ENCODE measurements at regions not wholly inside any gene's neighbourhood (a gene's known extent, or its start where the extent isn't known, plus 50 kb on each side); places are given as distances from the start of the nearest gene placed in this dataset.
"Not testable (repeated sequence)": the region's sequence is repeated elsewhere in the genome, so short reads cannot be mapped to it uniquely, and the experiment has no call there.

DNA sequence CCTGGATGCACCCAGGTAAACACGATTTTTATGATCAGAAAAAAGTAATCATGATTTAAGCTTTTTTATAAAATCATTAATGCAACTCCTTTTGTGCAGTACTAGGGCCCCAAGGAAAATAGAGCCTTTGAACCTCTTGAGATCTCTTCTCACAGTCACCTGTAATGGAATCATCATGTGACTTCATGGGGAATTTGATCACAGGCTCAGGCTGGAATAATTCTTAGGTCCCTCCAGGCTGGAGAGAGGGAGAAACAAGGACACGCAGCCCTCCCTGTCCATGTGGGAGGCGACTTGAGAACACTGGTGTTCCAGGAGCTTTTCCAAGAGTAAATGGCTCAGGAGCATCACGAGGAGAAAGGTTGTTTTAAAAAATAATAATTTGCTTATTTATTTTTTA, 156.1 kb downstream of the NUFIP1 start:
- H3K4me3 Mint-ChIP-seq: no peak overlapping the region
- no peaks in the 10 kb centered on the region for H3K9me3 Mint-ChIP-seq (ENCODE audit: low read depth)
- no peak overlapping the region for H3K27ac Mint-ChIP-seq
- no peaks in the 10 kb centered on the region for H3K27me3 Mint-ChIP-seq
- no peaks in the 10 kb centered on the region for H3K36me3 Mint-ChIP-seq
- H3K4me1 Mint-ChIP-seq (ENCODE audit: low read depth): no peaks in the 10 kb centered on the region

DNA sequence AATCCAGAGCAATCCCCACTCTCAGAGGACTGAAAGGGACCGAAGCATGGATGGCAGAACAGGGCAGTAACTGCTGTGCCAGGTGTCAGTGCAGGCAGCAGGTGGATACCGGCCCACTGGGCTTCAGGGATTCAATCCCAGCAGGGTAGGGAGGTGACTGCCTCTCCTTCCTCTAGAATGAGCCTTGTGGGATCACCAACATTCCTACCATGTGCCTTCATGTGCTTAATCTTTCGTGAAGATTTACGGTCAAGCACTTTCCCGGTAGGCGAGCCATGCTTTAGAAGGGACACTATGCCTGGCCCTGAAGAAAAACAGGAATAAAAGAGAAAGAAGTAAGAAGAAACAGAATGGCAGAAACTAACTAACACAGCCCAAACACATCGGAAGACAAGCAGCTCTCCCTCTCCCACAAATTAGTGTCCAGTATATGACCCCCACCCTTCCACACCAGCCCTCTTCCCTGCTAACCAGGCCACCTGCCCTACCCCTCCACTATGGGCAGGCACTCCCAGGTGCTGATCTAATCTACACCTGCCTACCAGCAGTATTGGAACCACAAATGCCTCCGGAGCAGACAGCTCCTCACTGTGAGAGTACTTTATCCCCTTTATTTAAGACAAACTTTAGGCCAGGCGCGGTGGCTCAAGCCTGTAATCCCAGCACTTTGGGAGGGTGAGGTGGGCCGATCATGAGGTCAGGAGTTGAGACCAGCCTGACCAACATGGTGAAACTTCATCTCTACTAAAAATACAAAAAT, 162.5 kb downstream of the NUFIP1 start:
- Mint-ChIP-seq H3K4me1 (ENCODE audit: low read depth) (no peaks in the 10 kb centered on the region), H3K27me3 (no peaks in the 10 kb centered on the region), H3K36me3 (no peaks in the 10 kb centered on the region), H3K9me3 (ENCODE audit: low read depth) (no peaks in the 10 kb centered on the region), H3K27ac (no peak overlapping the region), H3K4me3 (no peak overlapping the region)

DNA sequence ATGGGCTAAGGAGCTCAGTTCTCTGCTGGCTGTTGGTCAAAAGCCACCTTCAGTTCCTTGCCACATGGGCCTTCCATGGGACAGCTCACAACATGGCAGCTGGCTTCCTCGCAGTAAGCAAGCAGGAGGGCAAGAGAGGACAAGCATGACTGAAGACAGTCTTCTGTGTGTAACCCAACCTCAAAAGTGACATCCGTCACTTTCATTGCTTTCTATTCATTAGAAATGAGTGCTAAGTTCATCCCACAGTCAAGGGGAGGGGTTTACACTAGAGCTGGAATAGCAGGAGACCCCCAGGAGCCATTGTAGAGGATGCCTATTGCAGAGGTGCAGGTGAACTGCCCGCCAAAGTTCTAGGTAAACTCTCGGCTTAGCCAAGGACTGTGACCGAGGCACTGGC, 163.3 kb downstream of the NUFIP1 start:
- H3K27me3 Mint-ChIP-seq: no peaks in the 10 kb centered on the region
- H3K36me3 Mint-ChIP-seq: no peaks in the 10 kb centered on the region
- no peaks in the 10 kb centered on the region for H3K9me3 Mint-ChIP-seq (ENCODE audit: low read depth)
- no peaks in the 10 kb centered on the region for H3K4me1 Mint-ChIP-seq (ENCODE audit: low read depth)
- no peak overlapping the region for H3K4me3 Mint-ChIP-seq
- no peak overlapping the region for H3K27ac Mint-ChIP-seq

DNA sequence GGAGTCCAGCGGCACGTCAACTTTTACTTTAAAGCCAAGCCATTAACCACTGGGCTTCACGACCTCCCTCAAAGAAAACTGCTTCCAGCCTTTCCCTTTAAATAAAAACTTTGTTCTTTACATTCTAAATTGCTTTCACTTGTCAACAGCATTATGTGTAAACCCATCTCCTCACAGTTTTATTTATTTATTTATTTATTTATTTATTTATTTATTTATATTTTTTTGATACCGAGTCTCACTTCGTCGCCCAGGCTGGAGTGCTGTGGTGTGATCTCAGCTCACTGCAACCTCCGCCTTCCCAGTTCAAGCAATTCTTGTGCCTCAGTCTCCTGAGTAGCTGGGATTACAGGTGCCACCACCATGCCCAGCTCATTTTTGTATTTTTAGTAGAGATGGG, 165.7 kb downstream of the NUFIP1 start:
- peaks cover 12% of the 10 kb centered on the region for H3K4me1 Mint-ChIP-seq (ENCODE audit: low read depth)
- not testable (repeated sequence) for H3K9me3 Mint-ChIP-seq (ENCODE audit: low read depth); H3K27ac Mint-ChIP-seq; H3K27me3 Mint-ChIP-seq; H3K4me3 Mint-ChIP-seq; H3K36me3 Mint-ChIP-seq

DNA sequence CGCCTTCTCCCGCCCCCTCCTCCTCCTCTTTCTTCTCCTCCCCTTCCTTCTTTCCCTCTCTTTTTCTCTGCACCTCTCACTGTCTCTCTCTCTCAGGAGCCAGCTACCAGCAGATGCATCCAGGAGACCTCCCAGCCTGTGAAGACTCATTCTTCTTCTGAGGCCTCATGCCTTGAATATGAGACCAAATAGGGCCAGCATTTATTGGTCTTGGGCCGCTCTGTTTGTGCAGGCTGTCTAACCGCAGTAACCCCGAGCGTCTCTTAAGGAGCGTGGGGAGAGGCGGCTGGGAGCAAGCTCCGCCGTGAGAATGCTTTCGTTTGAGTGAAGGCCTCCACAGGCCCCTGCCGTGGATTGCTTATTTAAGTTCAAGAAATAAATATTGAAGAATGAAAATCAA, 167.0 kb downstream of the NUFIP1 start:
- no peak overlapping the region for H3K27ac Mint-ChIP-seq
- no peaks in the 10 kb centered on the region for H3K36me3 Mint-ChIP-seq
- H3K4me1 Mint-ChIP-seq (ENCODE audit: low read depth): peaks cover 14% of the 10 kb centered on the region
- H3K27me3 Mint-ChIP-seq: no peaks in the 10 kb centered on the region
- no peaks in the 10 kb centered on the region for H3K9me3 Mint-ChIP-seq (ENCODE audit: low read depth)
- H3K4me3 Mint-ChIP-seq: no peak overlapping the region

DNA sequence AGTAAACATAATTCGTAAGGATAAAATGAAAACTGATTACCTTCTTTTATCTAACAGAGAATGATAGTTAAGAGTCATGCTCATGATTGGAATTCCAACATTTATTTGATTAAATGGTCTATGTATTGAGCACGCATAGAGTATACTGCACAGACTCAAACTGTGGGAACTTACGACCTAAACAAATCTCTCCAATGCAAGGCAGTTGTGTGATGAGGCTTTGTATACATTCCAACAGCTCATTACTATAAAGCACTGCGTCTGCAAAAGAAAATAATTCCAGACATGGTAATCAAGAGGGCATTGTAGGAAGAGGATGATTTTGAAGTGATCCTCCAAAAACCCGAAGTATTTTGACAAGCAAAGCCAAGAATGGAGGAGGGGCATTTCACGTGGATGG, 169.5 kb downstream of the NUFIP1 start:
- peaks cover 2% of the 10 kb centered on the region for H3K27me3 Mint-ChIP-seq
- H3K9me3 Mint-ChIP-seq (ENCODE audit: low read depth): no peaks in the 10 kb centered on the region
- peaks cover 20% of the 10 kb centered on the region for H3K4me1 Mint-ChIP-seq (ENCODE audit: low read depth)
- no peak overlapping the region for H3K27ac Mint-ChIP-seq
- H3K36me3 Mint-ChIP-seq: no peaks in the 10 kb centered on the region
- no peak overlapping the region for H3K4me3 Mint-ChIP-seq

DNA sequence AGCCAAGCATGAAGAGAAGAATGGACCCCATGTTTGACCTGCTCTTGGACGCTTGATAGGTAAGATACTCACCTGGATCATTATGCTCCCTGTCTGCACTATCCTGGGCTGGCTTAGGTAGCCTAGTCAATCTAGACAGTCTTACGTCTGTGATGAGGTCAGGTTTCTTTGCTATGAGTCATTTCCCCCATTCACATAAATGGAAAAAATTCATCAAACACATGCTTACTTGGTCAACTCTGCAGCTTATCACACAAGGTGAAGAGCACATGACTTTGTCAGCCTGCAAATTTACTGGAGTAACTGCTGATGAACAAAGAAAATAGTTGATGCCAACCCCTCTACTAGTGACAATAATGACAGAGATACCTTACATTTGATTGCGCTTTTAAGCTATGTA, 170.0 kb downstream of the NUFIP1 start:
- Mint-ChIP-seq H3K36me3 (no peaks in the 10 kb centered on the region), H3K9me3 (ENCODE audit: low read depth) (no peaks in the 10 kb centered on the region), H3K27me3 (peaks cover 2% of the 10 kb centered on the region), H3K4me3 (no peak overlapping the region), H3K27ac (peak overlapping the region; percentile 69), H3K4me1 (ENCODE audit: low read depth) (peaks cover 20% of the 10 kb centered on the region)

DNA sequence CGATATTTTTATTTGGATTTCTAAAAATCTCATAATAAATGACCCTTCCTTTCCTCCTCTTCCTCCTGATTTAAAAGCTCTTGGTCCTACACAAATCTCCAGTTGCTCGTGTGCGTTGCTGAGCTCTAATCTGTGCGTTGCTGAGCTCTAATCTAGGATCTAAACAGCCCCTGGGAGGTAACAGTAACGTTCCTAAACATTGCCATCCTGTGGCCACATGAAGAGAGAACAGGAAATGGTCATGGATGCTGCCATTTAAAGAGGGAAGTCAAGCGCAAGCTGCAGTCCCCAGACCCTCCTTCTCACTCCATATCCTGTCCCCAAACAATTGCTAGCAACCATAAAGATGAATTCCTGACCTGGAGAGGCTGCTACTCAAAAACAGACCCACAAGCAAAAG, 170.8 kb downstream of the NUFIP1 start:
- H3K36me3 Mint-ChIP-seq: no peaks in the 10 kb centered on the region
- no peaks in the 10 kb centered on the region for H3K9me3 Mint-ChIP-seq (ENCODE audit: low read depth)
- peaks cover 20% of the 10 kb centered on the region for H3K4me1 Mint-ChIP-seq (ENCODE audit: low read depth)
- peaks cover 3% of the 10 kb centered on the region for H3K27me3 Mint-ChIP-seq
- no peak overlapping the region for H3K27ac Mint-ChIP-seq
- no peak overlapping the region for H3K4me3 Mint-ChIP-seq

DNA sequence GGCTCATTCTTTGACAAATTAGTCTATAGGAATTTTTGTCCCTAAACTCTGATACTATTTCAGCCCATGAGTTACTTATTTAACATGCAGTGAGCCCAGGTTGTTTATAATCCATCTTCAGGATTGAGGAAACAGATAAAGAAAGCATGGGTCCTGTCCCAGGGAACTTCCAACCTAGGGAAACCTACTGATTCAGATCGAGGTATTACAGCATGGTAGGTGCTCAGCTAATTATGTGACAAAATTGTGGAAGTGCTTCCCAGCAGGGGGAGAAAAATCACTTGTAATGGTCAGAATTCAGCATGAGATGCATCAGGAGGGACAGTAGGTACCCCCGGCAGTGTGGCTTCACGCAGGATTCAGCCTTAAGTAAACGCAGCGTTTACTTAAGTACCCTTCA, 171.3 kb downstream of the NUFIP1 start:
- Mint-ChIP-seq H3K4me3 (no peak overlapping the region), H3K4me1 (ENCODE audit: low read depth) (peaks cover 20% of the 10 kb centered on the region), H3K36me3 (no peaks in the 10 kb centered on the region), H3K27ac (no peak overlapping the region), H3K9me3 (ENCODE audit: low read depth) (no peaks in the 10 kb centered on the region), H3K27me3 (peaks cover 3% of the 10 kb centered on the region)

DNA sequence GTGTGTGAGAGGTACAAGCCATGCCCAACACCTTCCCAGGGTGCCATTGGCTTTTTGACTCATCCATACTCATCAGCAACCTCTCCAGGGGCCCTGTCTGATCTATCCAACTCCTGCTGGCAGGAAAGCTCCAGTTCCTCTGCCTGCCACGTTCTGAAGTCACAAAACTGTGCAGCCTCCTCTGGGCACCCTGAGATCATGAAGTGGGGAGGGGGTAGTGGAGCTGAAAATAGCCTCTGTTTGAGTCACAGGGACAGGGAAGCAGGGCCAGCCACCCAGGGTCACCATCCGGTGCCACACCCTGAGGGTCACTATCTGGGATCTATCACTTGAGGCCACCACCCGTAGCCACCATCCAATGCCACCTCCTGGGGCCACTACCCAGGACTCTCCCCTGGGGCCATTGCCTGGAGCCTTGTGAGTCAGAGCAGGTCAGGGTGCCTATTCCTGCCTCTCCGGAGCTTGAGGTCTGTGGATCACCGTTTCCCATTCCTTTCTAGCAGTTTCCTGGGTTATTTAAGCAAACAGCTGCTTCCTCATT, 172.1 kb downstream of the NUFIP1 start:
- Mint-ChIP-seq H3K27me3 (peaks cover 3% of the 10 kb centered on the region), H3K36me3 (no peaks in the 10 kb centered on the region), H3K27ac (no peak overlapping the region), H3K4me3 (no peak overlapping the region), H3K9me3 (ENCODE audit: low read depth) (no peaks in the 10 kb centered on the region), H3K4me1 (ENCODE audit: low read depth) (peaks cover 20% of the 10 kb centered on the region)

DNA sequence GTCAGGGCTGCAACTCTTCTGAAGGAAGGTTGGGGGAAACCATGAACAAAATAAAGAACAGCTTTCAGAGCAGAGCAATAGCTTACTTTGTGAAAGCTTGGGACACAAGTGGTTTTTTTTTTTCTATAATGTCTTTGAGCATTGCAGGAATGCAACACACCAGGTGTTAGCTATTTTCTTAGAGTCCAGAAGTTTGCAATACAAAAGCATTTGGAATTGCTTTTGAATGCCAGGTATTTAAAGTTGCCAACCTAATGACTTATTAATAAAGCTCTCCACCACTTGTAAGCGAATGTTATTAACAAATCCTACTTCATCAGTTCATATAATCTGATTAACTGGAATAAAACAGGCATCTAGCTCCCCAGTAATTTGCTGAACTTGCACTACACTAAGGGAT, 172.6 kb downstream of the NUFIP1 start:
- H3K9me3 Mint-ChIP-seq (ENCODE audit: low read depth): no peaks in the 10 kb centered on the region
- H3K4me3 Mint-ChIP-seq: no peak overlapping the region
- H3K4me1 Mint-ChIP-seq (ENCODE audit: low read depth): peaks cover 20% of the 10 kb centered on the region
- H3K27me3 Mint-ChIP-seq: peaks cover 3% of the 10 kb centered on the region
- no peaks in the 10 kb centered on the region for H3K36me3 Mint-ChIP-seq
- H3K27ac Mint-ChIP-seq: no peak overlapping the region

DNA sequence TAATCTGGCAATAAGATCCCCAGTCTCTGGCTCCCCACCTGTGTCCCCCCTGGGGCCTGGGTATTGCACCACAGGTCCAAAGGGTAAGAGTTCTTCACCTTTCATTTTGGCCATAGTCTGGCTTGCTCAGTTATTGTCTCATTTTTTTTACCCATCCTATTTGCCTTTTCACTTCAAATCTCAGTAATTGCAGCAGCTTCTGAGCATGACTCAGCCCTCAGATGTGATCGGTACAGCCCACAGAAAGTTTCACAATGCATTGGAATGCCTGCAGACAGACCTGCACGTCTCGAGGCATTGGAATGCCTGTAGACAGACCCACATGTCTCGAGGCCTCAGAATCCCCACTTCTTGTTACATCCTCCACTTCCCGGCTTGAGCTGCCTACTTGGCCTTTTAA, 173.6 kb downstream of the NUFIP1 start:
- Mint-ChIP-seq H3K4me3 (no peak overlapping the region), H3K27ac (no peak overlapping the region), H3K9me3 (ENCODE audit: low read depth) (no peaks in the 10 kb centered on the region), H3K4me1 (ENCODE audit: low read depth) (peaks cover 20% of the 10 kb centered on the region), H3K27me3 (peaks cover 3% of the 10 kb centered on the region), H3K36me3 (no peaks in the 10 kb centered on the region)

DNA sequence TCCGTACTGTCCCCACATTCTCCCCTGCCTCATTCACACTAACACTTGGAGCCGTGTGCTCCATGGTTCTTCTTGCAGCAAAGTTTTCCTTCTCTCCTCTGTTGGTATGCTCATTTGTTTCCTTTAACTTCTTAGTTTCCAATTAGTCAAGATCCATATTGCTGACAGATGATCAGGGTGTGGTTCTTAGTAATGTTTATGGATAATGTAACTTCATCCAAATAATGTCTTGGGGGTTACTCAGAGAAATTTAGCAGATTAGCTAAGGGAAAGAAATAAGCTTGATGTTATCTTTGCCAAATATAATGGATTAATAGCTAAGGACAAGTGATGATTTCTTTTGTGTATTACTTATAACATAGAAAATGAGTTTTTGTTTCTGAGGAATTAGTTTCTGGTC, 174.4 kb downstream of the NUFIP1 start:
- H3K27ac Mint-ChIP-seq: no peak overlapping the region
- no peak overlapping the region for H3K4me3 Mint-ChIP-seq
- peaks cover 3% of the 10 kb centered on the region for H3K27me3 Mint-ChIP-seq
- H3K9me3 Mint-ChIP-seq (ENCODE audit: low read depth): no peaks in the 10 kb centered on the region
- H3K4me1 Mint-ChIP-seq (ENCODE audit: low read depth): peaks cover 20% of the 10 kb centered on the region
- no peaks in the 10 kb centered on the region for H3K36me3 Mint-ChIP-seq

DNA sequence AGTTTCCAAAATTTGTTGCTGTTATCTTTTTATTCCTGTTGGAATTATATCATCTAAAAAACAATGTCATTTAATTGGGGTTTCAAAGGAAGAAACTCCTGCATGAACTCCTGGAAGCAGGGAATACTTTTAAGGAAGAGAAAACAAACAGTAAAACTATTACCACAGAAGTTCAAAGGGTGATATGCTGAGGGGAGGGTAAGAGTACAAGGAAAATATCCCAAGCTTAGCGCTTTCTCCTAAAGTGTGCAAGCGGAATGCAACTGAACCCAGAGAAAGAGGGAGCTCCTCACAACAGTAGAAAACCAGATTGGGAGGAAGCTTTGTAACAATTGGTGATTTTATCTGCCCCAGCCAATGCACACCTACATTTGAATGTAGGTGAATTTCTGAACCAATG, 175.1 kb downstream of the NUFIP1 start:
- H3K4me1 Mint-ChIP-seq (ENCODE audit: low read depth): peaks cover 13% of the 10 kb centered on the region
- no peaks in the 10 kb centered on the region for H3K9me3 Mint-ChIP-seq (ENCODE audit: low read depth)
- H3K27ac Mint-ChIP-seq: no peak overlapping the region
- H3K4me3 Mint-ChIP-seq: no peak overlapping the region
- H3K36me3 Mint-ChIP-seq: no peaks in the 10 kb centered on the region
- peaks cover 3% of the 10 kb centered on the region for H3K27me3 Mint-ChIP-seq

DNA sequence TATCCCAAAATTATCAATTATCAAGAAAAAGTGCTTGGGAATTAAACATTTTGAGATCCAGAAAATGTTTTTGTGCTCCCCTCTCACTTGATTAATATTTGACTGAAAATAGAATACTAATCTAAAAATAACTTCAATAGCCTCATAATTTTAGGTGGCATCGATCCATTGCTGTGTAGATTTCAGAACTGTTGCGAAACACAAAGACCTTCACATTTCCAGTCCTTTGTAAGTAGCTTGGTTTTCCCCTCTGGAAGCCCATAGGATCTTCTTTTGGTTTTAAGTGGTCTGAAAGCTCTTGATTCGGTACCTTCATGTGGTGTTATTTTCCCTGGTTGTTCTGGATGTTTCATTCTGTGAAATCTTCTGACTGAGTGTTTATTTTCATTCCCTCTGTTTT, 176.5 kb downstream of the NUFIP1 start:
- Mint-ChIP-seq H3K27me3 (peaks cover 3% of the 10 kb centered on the region), H3K9me3 (ENCODE audit: low read depth) (no peaks in the 10 kb centered on the region), H3K4me3 (no peak overlapping the region), H3K4me1 (ENCODE audit: low read depth) (peaks cover 6% of the 10 kb centered on the region), H3K27ac (no peak overlapping the region), H3K36me3 (no peaks in the 10 kb centered on the region)
